OCI-LY7 (cell line): ENCODE measurements at regions not wholly inside any gene's neighbourhood (a gene's known extent, or its start where the extent isn't known, plus 50 kb on each side); places are given as distances from the start of the nearest gene placed in this dataset.

Source experiments
- CTCF ChIP-seq: fragments of 200-600 bp; sonication (generic); conservative IDR thresholded peaks from 2 replicates; pipeline ENCODE4 v1.5.1; 2014; ENCODE audit warnings: mild to moderate bottlenecking, antibody characterized with exemption, low read length, moderate library complexity, mixed read lengths
- EZH2phosphoT487 ChIP-seq: fragments of 200-600 bp; sonication (generic); IDR thresholded peaks from 2 replicates; pipeline ENCODE4 v1.6.1; 2018; ENCODE audit warnings: low read depth, borderline replicate concordance, mild to moderate bottlenecking, mixed run types, antibody characterized with exemption, low read length, moderate library complexity, mixed read lengths

GRCh38 chr12:16475521-16475920, 128.1 kb downstream of the MGST1 start:
- TF ChIP-seq CTCF (no peak), EZH2phosphoT487 (no peak)
